A204.1 (cell line): ENCODE measurements at regions not wholly inside any gene's neighbourhood (a gene's known extent, or its start where the extent isn't known, plus 50 kb on each side); places are given as distances from the start of the nearest gene placed in this dataset.
"Not testable (repeated sequence)": the region's sequence is repeated elsewhere in the genome, so short reads cannot be mapped to it uniquely, and the experiment has no call there.

Experiments used
- FAIRE-seq: peaks from 2 replicates; lab custom pipeline; 2012; peaks lifted over from hg19 to GRCh38; lab: Jason Lieb, UNC

GRCh38 chr7:36038063-36038721 is 114.9 kb upstream of the EEPD1 start:
- no peak for FAIRE-seq

- FAIRE-seq: no peak
Measured at GRCh38 chr7:36039243-36039642, 113.8 kb upstream of the EEPD1 start.

GRCh38 chr7:36039671-36040070 is 113.4 kb upstream of the EEPD1 start:
- no peak for FAIRE-seq

GRCh38 chr7:36040679-36041078 is 112.4 kb upstream of the EEPD1 start:
- no peak for FAIRE-seq

- FAIRE-seq: no peak
Measured at GRCh38 chr7:36044101-36044892, 108.8 kb upstream of the EEPD1 start.

GRCh38 chr7:36045326-36045725 is 107.7 kb upstream of the EEPD1 start:
- no peak for FAIRE-seq

GRCh38 chr7:36045830-36046341 is 107.2 kb upstream of the EEPD1 start:
- FAIRE-seq: no peak

- FAIRE-seq: no peak
Measured at GRCh38 chr7:36047091-36047658, 105.9 kb upstream of the EEPD1 start.

- FAIRE-seq: no peak
Measured at GRCh38 chr7:36048141-36048901, 104.7 kb upstream of the EEPD1 start.

- FAIRE-seq: no peak
Measured at GRCh38 chr7:36048902-36049240, 104.2 kb upstream of the EEPD1 start.

- FAIRE-seq: no peak
Measured at GRCh38 chr7:36051501-36051900, 101.6 kb upstream of the EEPD1 start.

GRCh38 chr7:36053589-36053988 is 99.5 kb upstream of the EEPD1 start:
- no peak for FAIRE-seq

- FAIRE-seq: no peak
Measured at GRCh38 chr7:36054637-36055036, 98.4 kb upstream of the EEPD1 start.

- FAIRE-seq: no peak
Measured at GRCh38 chr7:36055207-36055606, 97.8 kb upstream of the EEPD1 start.

GRCh38 chr7:36057323-36057722 is 95.7 kb upstream of the EEPD1 start:
- no peak for FAIRE-seq

- FAIRE-seq: no peak
Measured at GRCh38 chr7:36058020-36058592, 94.9 kb upstream of the EEPD1 start.

GRCh38 chr7:36060388-36060787 is 92.7 kb upstream of the EEPD1 start:
- FAIRE-seq: not testable (repeated sequence)

- FAIRE-seq: no peak
Measured at GRCh38 chr7:36062154-36062815, 90.8 kb upstream of the EEPD1 start.

- no peak for FAIRE-seq
Measured at GRCh38 chr7:36064676-36065075, 88.4 kb upstream of the EEPD1 start.

- not testable (repeated sequence) for FAIRE-seq
Measured at GRCh38 chr7:36065563-36066342, 87.3 kb upstream of the EEPD1 start.

GRCh38 chr7:36066343-36066664 is 86.8 kb upstream of the EEPD1 start:
- no peak for FAIRE-seq
